ENCODE measurements at regions not wholly inside any gene's neighbourhood (a gene's known extent, or its start where the extent isn't known, plus 50 kb on each side); places are given as distances from the start of the nearest gene placed in this dataset.
"Not testable (repeated sequence)": the region's sequence is repeated elsewhere in the genome, so short reads cannot be mapped to it uniquely, and the experiment has no call there.

DNA sequence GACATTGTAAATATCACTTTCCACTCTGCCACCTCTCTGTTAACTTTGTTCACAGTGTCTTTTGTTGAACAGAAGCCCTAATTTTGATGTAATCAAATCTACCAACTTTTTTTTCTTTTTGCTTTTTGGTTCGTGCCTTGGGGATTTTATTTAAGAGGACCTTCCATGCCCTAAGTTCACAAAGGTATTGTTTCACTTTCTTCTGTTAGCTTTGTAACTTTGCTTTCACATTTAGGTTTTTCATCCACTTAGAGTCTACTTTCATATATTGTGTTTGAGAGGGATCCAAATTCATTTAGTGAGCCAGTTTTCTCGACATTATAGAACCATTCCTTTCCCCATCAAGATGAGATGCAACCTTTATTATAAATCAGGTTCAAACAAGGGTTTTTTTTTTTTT is 275.7 kb upstream of the CRY1 start:
- no peak for DNase-seq (ENCODE audit: low read depth in 2 of 2)

DNA sequence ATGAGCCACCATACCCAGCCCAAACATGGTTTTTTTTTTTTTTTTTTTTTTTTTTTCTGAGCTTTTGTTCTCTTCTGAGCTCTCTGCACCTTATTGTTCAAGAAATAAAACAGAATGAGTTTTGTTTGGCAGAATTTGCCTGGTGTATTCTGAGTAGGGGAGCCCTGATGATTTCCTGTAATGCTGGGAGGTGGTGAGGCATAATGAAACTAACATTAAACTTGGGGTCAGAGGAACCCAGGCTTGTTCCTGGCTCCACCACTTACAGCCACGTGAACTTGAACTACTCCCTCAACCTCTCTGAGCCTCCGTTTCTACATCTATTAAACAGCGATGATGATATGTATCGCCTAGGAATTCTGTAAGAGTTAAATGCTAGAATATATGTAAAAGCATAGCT is 276.3 kb upstream of the CRY1 start:
- DNase-seq (ENCODE audit: low read depth in 2 of 2), result no peak

DNA sequence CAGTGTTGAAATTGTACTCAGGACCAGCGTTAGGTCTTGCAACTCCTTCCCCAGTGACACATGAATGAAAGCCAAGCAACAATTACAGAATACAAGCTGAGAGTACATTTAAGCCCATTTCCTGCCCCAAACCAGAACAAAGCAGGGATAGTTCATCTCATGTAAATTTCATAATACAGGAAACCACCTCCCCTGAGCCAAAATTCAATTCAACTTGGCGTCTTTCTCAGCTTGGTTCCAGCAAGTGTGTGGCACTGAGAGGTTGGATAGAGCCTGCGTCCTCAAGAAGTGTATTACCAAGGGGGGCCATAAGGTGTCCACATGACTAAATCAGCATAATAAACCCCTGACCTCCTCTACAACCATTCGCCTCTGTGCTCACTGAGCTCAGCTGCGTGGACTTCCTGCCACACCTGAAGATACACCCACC is 278.9 kb upstream of the CRY1 start:
- no peak for DNase-seq (ENCODE audit: low read depth in 2 of 2)

DNA sequence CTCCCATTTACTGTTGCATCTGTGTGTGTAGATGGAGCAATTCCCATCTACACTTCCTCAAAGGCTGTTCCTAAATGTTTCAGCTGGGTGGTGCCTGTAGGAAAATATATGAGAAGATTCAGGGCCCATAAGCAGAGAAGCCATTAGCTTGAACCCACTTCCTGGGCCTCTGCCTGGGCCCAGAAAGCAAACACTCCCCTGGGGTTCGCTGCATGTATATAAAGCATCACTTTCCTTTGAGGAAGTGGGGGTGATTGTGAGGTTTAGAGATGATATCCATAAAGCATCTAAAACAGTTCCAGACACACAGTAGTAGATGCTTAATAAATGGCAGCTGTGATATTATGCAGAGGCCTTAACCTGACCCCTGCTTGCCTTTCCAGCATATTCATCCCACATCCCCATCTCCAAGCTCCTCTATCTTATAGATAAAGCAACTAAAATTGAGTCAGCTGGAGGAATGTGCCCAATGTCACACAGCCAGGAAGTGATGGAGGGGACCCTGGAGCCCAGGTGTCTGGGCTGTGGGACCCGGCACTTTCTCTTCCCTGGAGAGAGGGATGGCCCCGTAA is 280.0 kb upstream of the CRY1 start:
- DNase-seq (ENCODE audit: low read depth in 2 of 2), result no peak

DNA sequence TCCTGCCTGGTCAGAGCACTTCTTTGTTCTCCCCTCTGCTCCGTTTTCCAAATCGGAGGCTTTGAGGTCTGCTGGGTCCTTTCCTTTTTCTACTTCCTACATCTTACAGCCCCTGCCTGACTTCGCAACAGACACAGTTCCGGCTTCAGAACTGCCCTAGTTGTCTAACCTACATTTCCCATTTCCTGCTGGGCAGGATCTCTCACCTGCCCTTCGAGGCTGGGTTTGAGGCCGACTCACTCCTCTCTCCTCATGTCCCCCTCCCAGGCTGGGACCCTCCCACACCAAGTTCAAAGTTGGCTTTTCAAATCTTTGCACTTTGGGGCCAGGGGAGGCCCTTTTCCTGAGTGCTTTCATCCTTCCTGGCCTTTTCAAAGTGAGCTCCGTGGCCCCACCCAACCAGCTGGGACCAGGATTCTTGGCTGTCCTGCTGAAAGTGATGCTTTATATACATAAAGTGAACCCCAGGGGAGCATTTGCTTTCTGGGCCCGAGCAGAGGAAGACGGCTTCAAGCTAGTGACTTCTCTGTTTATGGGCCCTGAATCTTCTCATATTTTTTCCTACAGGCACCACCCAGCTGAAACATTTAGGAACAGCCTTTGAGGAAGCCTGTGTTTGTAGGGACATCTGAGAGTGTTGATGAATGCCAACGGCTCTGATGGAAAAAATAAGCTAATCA is 281.0 kb upstream of the CRY1 start:
- DNase-seq (ENCODE audit: low read depth in 2 of 2), result no peak

DNA sequence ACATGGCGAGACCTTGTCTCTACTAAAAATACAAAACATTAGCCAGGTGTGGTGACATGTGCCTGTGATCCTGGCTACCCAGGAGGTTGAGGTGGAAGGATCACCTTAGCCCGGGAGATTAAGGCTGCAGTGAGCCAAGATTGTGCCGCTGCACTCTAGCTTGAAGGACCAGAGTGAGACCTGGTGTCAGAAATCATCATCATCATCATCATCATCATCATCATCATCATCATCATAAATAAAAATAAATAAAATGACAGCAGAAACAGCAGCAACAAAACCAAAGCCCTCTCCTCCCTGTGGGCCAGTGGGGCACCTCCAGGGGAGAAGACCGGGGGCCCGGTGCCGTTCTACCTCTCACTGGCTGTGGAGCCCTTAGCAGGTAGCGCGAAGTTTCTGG is 281.9 kb upstream of the CRY1 start:
- DNase-seq (ENCODE audit: low read depth in 2 of 2), result no peak

DNA sequence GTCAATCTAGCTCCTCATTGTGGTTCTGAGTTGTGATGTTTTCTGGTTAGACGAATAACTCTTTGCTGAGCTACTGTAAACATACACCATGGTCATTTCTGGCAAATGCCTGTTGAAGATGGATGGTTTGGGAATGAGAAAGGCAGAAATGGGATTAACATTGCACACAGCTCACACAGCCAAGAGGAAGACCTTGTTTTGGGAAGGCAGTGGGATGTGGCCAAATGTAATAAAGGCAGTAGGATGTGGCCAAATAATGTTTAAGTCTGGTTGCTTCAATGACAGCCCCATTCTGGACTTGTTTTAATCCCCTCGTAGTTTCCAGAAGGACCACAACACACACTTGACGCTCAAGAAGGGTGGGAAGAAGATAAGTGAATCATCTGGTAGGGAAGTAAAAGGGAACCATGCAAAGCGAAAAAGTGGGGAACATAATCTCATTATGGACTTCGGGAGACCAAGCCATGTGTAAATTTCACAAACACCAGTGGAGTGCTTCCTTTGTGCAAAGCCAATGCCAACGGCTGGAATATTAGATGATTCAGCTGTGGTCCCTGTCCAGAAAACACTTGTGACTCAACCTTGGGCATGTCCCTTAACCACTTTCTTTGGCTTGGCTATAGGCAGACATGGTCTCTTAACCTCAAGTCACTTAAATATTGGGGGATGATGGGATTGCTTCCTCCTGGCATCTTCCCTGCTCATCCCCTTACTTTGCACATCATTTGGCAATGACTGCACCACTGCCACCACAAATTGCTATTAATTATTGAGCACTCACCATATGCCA is 284.4 kb upstream of the CRY1 start:
- no peak for DNase-seq (ENCODE audit: low read depth in 2 of 2)

DNA sequence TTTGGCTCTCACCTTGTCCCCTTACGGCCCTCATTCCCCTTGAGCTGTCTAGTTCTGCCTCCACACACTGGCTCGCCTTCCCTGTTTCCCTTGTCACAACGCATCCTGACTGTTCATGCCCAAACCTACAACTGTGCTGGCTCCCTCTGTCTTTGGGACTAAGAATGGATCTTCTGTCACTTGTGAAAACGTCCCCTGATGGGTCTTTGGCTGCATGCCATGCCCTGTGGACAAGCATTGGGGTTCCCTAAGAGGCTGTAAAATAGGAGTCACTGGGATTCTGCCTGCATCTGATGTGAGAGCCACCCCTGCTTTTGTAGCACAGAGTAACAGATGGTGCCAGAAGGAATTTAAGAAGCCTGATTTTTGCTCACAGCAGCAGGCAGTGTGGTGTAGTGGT is 285.3 kb upstream of the CRY1 start:
- no peak for DNase-seq (ENCODE audit: low read depth in 2 of 2)

DNA sequence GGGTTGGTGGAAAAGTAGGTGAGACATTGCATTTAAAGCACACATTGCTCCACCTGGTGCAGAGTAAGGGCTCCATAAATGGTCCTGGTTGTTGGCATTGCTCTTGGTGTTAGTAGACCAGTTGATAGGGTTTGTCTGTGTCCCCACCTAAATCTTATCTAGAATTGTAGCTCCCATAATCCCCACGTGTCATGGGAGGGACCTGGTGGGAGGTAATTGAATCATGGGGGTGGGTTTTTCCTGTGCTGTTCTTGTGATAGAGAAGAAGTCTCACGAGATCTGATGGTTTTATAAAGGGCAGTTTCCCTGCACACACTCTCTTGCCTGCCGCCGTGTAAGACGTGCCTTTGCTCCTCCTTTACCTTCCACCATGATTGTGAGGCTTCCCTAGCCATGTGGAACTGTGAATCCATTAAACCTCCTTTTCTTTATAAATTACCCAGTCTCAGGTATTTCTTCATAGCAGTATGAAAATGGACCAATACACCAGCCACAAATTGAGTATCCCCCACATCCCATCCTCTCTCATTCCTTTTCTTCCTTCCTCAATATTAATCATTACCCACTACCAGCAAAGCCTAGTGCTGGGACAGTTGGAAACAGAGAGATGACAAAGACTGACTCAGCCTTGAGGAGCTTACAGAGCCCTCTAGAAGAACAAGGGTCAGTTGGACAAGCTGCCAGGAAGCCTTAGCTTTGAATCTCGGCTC is 285.9 kb upstream of the CRY1 start:
- DNase-seq (ENCODE audit: low read depth in 2 of 2), result not testable (repeated sequence)

DNA sequence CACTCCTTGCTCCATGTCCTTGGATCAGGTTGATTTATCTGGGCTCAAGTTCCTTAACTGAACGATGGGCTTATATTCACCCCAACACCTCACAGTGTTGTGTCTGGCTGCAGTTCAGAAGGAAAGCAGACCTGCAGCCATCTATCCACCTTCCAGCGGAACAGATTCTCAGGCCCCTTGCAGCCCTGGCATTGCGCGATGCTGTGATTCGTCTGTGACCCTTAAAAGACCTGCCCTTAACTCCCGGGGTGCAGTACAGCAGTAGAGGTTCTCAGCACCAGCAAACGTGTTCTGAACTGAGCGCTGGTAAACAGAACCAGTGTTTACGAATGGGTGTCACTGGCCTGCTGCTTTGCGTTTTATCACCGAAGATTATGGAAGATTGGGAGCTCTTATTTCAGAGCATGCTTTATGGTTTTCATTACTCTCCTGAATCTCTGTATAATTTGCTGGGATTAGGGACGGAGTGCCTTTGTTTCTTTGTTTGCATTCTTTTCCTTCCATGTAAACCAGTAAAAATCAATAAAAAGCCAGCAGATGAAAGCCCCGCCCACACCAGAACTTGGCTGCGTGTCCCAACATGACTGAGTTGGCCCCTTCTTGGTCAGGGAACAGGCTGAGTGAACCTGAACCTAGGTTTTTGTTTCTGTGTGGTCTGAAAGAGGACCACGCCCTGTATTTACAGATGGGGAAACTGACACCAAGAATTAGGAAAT is 286.7 kb upstream of the CRY1 start:
- no peak for DNase-seq (ENCODE audit: low read depth in 2 of 2)

DNA sequence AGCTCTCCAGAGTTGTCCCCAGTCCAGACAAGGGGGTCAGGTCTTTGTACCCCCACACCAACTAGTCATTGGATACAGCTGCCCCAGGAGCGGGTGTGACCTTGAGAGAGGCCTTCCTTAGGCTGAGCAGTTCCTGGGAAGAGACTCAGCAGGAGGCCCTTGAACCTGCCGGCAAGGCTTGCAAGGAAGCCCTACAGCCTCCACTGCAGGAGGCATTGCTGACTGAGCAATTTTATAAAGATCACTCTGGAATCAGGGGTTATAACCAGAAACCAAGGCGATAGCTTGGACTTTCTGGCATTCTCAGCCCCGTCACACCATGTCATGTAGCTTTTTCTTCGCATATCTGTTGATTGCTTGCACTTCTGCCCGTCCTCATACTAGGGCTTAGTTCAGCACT is 291.3 kb upstream of the CRY1 start:
- no peak for DNase-seq (ENCODE audit: low read depth in 2 of 2)

DNA sequence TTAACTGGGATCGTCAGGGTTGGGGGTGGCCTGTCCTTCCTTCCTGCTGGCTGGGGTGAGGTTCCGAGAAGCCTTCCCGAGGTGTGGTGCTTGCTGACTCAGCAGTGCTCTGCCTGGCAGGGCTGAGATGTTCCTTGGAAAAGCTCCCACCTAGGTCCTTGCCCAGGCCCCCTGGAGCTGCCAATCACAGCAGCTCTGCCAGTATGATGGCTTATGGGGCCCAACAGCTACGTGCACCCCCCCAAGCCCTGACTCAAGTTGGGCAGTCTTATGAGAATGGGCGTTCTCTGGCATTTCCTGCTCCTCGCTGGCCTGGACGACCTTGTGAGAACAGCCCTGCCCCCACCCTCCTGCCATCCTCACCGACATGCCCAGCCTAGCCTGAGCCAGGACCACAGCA is 292.2 kb upstream of the CRY1 start:
- no peak for DNase-seq (ENCODE audit: low read depth in 2 of 2)

DNA sequence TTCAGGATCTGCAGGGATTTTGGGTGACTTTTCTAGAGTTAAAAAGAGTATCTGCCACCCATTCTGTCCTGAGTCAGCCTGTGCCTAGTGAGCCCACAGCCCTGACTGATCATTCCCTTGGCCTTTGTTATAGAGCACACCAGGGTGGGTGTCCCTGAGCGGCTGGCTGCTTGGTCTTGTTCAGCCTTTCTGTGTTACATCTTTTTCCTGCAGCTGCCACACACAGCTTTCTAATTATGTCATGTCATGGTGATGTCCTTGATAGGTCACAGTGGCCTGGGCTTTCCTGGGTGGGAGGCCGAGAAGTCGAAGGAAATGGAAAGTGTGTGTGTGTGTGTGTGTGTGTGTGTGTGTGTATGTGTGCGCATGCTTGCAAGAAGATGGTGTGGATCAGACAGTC is 293.2 kb upstream of the CRY1 start:
- DNase-seq (ENCODE audit: low read depth in 2 of 2), result no peak

DNA sequence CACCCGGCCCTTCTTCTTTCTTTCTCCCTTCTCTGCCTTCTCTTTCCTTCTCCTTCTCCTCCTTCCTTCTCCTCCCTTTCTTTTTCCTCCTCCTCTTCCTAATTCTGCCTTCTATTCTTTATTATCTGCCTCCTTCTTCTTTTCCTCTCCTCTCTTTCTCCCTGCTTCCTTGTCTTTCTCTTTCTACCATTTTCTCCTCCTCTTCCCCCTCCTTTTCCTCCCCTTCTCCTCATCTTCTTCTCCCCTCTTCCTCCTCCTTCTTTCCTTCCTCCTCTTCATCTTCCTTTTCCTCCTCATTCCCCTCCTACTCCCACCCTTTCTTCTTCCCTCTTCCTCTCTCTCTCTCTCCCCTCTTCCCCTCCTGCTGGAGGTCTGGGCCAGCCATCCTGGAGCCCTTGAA is 294.9 kb upstream of the CRY1 start:
- no peak for DNase-seq (ENCODE audit: low read depth in 2 of 2)

DNA sequence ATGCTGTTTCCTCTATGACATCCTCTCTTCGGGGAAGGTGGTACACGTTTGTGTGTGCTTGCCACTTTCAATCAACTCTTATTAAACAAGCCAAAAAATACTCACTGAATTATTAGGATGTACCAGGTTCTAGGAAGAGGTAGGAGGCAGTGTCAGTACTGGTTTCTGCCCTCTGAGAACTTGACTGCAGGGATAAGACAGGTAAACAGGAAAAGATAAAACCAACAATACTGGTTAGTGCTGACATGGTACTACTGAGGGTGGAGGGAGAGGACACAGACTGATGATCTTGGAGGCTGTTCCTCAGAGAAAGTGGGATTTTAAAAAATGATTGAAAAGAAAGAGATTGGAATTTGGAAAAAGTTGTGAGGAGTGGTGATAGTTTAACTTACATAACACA is 295.2 kb upstream of the PWP1 start:
- DNase-seq (ENCODE audit: low read depth in 2 of 2), result no peak

DNA sequence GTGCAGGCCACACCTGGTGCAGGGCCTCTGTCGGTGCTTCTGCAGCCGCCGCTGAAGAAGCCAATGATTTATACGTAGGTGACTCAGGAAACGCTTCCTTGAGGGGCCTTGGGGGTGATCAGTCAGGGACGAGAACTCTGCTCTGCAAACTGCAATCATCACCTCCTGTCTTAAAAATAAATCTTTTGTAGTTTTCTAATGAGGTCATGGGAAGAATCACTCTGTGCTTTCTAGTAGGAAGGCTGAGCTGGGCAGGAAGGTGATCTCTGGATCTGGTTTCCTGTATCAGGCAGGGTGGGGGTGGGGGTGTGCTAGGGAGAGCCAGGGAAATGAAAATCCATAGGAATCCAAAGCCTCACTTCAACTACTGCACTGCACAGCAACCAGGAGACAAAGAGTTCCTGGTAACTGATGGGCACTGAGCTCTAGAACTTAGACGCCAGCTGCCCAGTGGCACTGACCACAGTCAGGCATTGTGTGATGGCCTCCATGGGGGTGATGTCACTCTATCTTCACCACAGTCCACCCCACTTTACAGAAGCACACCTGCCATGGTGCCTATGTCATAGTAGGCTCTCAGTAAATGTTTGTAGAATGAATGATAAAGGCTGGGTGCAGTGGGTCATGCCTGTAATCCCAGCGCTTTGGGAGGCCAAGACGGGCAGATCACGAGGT is 292.4 kb upstream of the PWP1 start:
- no peak for DNase-seq (ENCODE audit: low read depth in 2 of 2)

DNA sequence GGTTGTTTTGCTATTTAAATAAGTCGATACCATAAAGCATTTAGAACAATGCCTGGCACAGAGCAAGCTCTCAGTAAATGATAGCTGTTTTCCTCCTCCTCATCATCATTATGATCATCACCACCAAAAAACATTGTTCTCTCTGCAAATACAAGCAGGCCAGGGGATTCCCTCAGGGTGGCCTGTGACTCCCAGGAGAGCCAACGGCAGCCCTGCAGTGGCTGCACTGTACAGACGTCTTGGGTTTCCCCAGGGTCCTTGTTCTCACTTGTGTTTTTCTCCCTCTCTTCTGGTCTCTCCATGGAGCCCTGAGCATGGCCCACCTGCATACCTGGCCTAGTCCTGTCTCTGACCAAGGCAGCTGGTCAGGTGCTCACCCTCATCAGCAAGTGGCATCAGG is 290.9 kb upstream of the PWP1 start:
- DNase-seq (ENCODE audit: low read depth in 2 of 2), result no peak

DNA sequence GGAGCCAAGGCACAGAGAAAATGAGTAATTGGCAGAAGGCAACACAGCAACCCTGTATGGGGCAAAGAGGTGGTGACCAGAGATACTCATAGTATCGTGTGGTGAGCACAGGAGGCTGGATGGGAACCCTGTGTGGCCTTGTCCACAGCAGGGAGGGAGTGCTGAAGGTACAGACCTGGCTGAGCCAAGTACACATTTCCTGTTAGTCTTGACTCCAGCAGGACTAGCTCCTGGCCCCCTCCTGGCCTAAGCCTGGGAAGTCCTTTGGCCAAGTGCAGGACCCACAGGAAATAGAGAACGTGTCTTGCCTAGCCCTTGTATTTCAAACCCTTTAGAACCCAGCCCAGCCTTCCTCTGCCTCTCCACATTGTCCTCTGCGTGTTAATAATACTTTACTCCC is 289.8 kb upstream of the PWP1 start:
- DNase-seq (ENCODE audit: low read depth in 2 of 2), result no peak

DNA sequence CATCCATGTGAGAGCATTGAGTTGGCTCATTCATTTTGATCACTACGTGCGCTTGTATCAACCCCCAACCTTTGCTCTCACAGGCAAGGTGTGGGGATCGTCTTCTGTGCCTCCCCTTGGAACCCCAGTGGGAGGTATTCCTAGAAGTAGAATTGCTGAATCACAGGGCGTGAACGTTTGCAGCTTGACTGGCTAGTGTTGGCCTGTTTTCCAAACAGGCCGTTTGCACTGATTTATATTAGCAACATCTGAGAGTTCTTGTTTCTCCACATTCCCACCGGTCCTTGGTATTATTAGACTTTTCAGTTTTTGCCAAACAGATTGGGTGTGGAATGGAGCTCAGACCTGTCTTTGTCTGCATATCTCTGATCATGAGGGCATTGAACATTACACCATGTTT is 288.6 kb upstream of the PWP1 start:
- DNase-seq (ENCODE audit: low read depth in 2 of 2), result no peak

DNA sequence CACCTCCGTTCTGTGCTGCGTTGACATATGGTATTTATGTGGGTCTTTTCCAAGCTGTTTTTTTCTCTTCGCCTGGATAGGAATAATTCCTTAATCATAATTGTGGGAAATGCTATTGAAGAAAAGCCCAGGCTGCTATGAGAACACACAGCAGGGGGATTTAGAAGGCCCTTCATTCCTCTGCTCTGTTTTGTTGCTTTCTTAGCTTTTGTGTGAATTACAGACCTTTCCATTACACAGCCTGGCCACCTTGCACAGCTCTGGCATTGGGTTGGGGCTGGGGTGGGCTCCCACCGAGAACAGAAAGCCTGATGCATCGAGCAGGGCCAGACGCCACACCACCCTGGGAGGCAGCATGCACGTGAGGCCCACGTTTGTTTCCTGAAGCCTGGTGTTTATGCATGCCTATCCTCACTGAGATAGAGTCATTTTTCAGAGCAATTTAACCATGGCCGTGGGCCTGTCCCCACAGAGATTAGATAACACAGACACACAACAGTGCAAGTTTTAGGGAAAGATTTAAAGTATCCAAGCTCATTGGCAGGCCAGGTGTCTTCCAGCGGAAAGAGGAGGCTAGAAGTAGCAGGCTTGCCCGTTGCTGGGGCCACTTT is 287.6 kb upstream of the PWP1 start:
- DNase-seq (ENCODE audit: low read depth in 2 of 2), result no peak

DNA sequence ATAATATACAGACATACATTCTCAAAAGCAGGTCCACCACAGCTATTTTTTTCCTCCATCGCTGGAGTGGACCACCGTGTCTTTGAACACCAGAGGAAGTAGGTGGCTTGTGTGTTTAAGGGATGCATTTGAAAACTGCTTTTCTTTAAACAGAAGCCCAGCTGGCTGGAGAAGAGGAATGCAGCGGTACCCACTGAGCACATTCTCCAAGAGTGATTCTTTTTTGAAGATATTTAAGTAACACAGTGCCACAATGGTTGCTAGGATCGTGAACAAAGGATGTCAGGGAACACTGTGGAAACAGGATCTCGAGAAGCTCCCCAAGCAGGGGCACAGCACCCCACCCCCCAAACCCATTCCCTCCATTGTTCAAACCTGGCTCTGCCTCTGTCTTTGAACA is 286.6 kb upstream of the PWP1 start:
- no peak for DNase-seq (ENCODE audit: low read depth in 2 of 2)

Data from fibroblast of skin of left biceps (primary cell).